Astrocyte (in vitro differentiated cells and primary cell): ENCODE measurements at regions not wholly inside any gene's neighbourhood (a gene's known extent, or its start where the extent isn't known, plus 50 kb on each side); places are given as distances from the start of the nearest gene placed in this dataset.

ENCODE experiments used
- DNase-seq: peaks from one replicate; pipeline ENCODE4 v3.0.0-alpha.2; 2010; ENCODE audit warnings: low read depth
- FAIRE-seq: peaks from 2 replicates; lab custom pipeline; 2011; peaks lifted over from hg19 to GRCh38; lab: Jason Lieb, UNC
- H2AFZ ChIP-seq: 2 replicates; pipeline ENCODE4 v1.6.0; 2012; ENCODE audit warnings: low read depth, low read length, inconsistent platforms
- H3K27ac ChIP-seq: 2 replicates; pipeline ENCODE4 v1.5.1; 2011; ENCODE audit warnings: low read depth, low read length, inconsistent platforms
- H3K27me3 ChIP-seq: 2 replicates; pipeline ENCODE4 v1.6.0; 2011; ENCODE audit warnings: low read length, inconsistent platforms; ENCODE audit not compliant: insufficient read depth
- H3K36me3 ChIP-seq: 2 replicates; pipeline ENCODE4 v1.5.1; 2011; ENCODE audit warnings: low read length, inconsistent platforms; ENCODE audit not compliant: insufficient read depth
- H3K4me1 ChIP-seq: 2 replicates; pipeline ENCODE4 v1.5.1; 2011; ENCODE audit warnings: low read length, inconsistent platforms; ENCODE audit not compliant: insufficient read depth
- H3K4me2 ChIP-seq: 2 replicates; pipeline ENCODE4 v1.6.0; 2012; ENCODE audit warnings: low read length, inconsistent platforms
- H3K4me3 ChIP-seq: 2 replicates; pipeline ENCODE4 v1.5.1; 2011; ENCODE audit warnings: low read depth, mild to moderate bottlenecking, low read length, inconsistent platforms; ENCODE audit not compliant: insufficient read depth
- H3K79me2 ChIP-seq: 2 replicates; pipeline ENCODE4 v1.6.0; 2012; ENCODE audit warnings: mild to moderate bottlenecking, low read length, inconsistent platforms; ENCODE audit not compliant: insufficient read depth
- H3K9ac ChIP-seq: 2 replicates; pipeline ENCODE4 v1.6.0; 2012; ENCODE audit warnings: mild to moderate bottlenecking, low read length, inconsistent platforms
- H3K9me3 ChIP-seq: 2 replicates; pipeline ENCODE4 v1.5.1; 2012; ENCODE audit warnings: low read depth, mild to moderate bottlenecking, low read length, inconsistent platforms; ENCODE audit not compliant: insufficient read depth
- H4K20me1 ChIP-seq: 2 replicates; pipeline ENCODE4 v1.6.0; 2012; ENCODE audit warnings: low read length, inconsistent platforms; ENCODE audit not compliant: insufficient read depth
- H3K27ac Mint-ChIP-seq: one replicate; pipeline ENCODE4 v1.8.0; 2021; ENCODE audit warnings: mild to moderate bottlenecking, mixed read lengths; ENCODE audit not compliant: unreplicated experiment
- H3K27me3 Mint-ChIP-seq: one replicate; pipeline ENCODE4 v1.8.0; 2021; ENCODE audit warnings: low read depth, mixed read lengths; ENCODE audit not compliant: unreplicated experiment
- H3K36me3 Mint-ChIP-seq: one replicate; pipeline ENCODE4 v1.8.0; 2021; ENCODE audit warnings: low read depth, mixed read lengths; ENCODE audit not compliant: unreplicated experiment
- H3K4me1 Mint-ChIP-seq: one replicate; pipeline ENCODE4 v1.8.0; 2021; ENCODE audit warnings: low read depth, mixed read lengths; ENCODE audit not compliant: unreplicated experiment
- H3K4me3 Mint-ChIP-seq: one replicate; pipeline ENCODE4 v1.8.0; 2021; ENCODE audit warnings: mild to moderate bottlenecking, moderate library complexity, mixed read lengths; ENCODE audit not compliant: unreplicated experiment
- H3K9me3 Mint-ChIP-seq: one replicate; pipeline ENCODE4 v1.8.0; 2021; ENCODE audit warnings: mild to moderate bottlenecking, mixed read lengths; ENCODE audit not compliant: unreplicated experiment
- CTCF ChIP-seq: IDR thresholded peaks from 2 replicates; pipeline ENCODE4 v1.5.1; 2011; ENCODE audit warnings: low read depth, mild to moderate bottlenecking, inconsistent platforms, low read length, moderate library complexity; ENCODE audit not compliant: insufficient read depth
- EZH2 ChIP-seq: IDR thresholded peaks from 2 replicates; pipeline ENCODE4 v1.6.1; 2012; ENCODE audit warnings: mild to moderate bottlenecking, low read length, inconsistent platforms; ENCODE audit not compliant: insufficient read depth

- H3K27me3 Mint-ChIP-seq, result peaks cover 50% of the 10 kb centered on the region
- Histone ChIP-seq H3K27ac (no peak overlapping the region), H3K4me1 (peaks cover 7% of the 10 kb centered on the region), H2AFZ (no peak overlapping the region), H3K9me3 (no peaks in the 10 kb centered on the region), H3K27me3 (peaks cover 11% of the 10 kb centered on the region), H4K20me1 (no peaks in the 10 kb centered on the region), H3K4me3 (no peak overlapping the region), H3K79me2 (no peaks in the 10 kb centered on the region), H3K9ac (no peak overlapping the region), H3K4me2 (no peak overlapping the region), H3K36me3 (no peaks in the 10 kb centered on the region)
- no peaks in the 10 kb centered on the region for H3K36me3 Mint-ChIP-seq
- TF ChIP-seq CTCF (no peak), EZH2 (no peak)
- FAIRE-seq (no peak), DNase-seq (no peak)
- peak overlapping the region; percentile 72 for H3K27ac Mint-ChIP-seq
- H3K9me3 Mint-ChIP-seq, result peaks cover under 1% of the 10 kb centered on the region
- H3K4me1 Mint-ChIP-seq, result peaks cover 7% of the 10 kb centered on the region
- no peak overlapping the region for H3K4me3 Mint-ChIP-seq
Measured at GRCh38 chr20:50399917-50400704, 110.1 kb upstream of the PTPN1 start.

GRCh38 chr20:50400705-50401586 lies 109.2 kb upstream of the PTPN1 start:
- Mint-ChIP-seq H3K9me3 (peaks cover 1% of the 10 kb centered on the region), H3K27me3 (peaks cover 54% of the 10 kb centered on the region), H3K4me3 (no peak overlapping the region), H3K4me1 (peaks cover 7% of the 10 kb centered on the region), H3K36me3 (no peaks in the 10 kb centered on the region), H3K27ac (no peak overlapping the region)
- Histone ChIP-seq H3K36me3 (no peaks in the 10 kb centered on the region), H2AFZ (no peak overlapping the region), H3K27ac (no peak overlapping the region), H3K4me2 (no peak overlapping the region), H3K4me1 (peaks cover 7% of the 10 kb centered on the region), H3K9me3 (no peaks in the 10 kb centered on the region), H3K27me3 (peaks cover 13% of the 10 kb centered on the region), H3K4me3 (no peak overlapping the region), H4K20me1 (no peaks in the 10 kb centered on the region), H3K9ac (no peak overlapping the region), H3K79me2 (no peaks in the 10 kb centered on the region)
- DNase-seq (no peak), FAIRE-seq (no peak)
- TF ChIP-seq CTCF (no peak), EZH2 (no peak)
